ENCODE measurements at regions not wholly inside any gene's neighbourhood (a gene's known extent, or its start where the extent isn't known, plus 50 kb on each side); places are given as distances from the start of the nearest gene placed in this dataset.
"Not testable (repeated sequence)": the region's sequence is repeated elsewhere in the genome, so short reads cannot be mapped to it uniquely, and the experiment has no call there.

DNA sequence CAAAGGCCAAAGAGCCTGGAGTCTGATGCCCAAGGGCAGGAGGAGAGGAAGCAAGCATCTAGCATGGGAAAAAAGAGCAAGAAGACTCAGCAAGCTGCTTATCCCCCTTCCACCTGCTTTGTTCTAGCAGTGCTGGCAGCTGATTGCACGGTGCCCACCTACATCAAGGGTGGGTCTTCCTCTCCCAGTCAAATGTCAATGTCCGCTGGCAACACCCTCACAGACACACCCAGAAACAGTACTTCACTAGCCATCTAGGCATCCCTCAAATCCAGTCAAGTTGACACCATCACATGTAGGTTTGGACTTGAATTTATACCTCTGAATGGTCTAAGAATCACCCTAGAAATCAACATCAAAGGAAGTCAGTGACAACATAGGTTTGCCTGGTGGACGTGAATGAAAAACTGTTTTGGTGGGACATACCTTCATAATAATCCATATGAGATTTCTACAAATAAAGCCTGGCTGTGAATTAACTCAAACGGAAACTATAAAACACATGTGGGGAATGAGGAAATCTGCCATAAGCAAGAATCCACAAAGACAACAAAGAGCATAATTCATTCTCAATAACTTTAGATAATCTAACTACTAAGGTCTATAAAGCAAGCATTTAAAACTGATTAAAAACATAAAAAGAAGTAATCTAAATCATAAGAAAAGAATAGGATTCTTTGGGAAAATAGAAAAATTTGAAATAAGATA lies 185.8 kb upstream of the JADE1 start:
- no peak overlapping the region for H3K4me3 ChIP-seq (ENCODE audit: low read depth, low read length)
- DNase-seq (ENCODE audit: low read depth): no peak
- TF ChIP-seq CTCF (IDR thresholded peaks at IDR 0.05; ENCODE audit: control insufficient read depth, extremely low read depth, insufficient read depth): no peak

DNA sequence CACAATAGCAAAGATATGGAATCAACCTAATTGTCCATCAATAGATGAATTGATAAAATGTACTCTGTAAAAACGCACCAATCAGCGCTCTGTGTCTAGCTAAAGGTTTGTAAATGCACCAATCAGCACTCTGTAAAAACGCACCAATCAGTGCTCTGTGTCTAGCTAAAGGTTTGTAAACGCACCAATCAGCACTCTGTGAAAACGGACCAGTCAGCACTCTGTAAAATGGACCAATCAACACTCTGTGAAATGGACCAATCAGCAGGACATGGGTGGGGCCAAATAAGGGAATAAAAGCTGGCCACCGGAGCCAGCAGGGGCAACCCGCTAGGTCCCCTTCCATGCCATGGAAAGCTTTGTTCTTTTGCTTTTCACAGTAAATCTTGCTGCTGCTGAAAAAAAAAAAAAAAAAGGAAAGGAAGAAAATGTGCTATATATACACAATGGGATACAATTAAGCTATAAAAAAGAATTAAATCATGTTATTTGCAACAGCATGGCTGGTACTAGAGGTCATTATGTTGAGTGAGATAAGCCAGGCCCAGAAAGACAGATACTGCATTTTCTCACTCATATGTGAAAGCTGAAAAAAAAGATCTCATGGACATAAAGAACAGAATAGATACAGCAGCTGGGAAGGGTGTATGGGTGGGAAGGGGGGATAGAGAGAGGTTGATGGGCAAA lies 189.1 kb upstream of the JADE1 start:
- not testable (repeated sequence) for H3K4me3 ChIP-seq (ENCODE audit: low read depth, low read length); DNase-seq (ENCODE audit: low read depth)

- no peak for DNase-seq (ENCODE audit: low read depth)
- no peak for TF ChIP-seq CTCF (IDR thresholded peaks at IDR 0.05; ENCODE audit: control insufficient read depth, extremely low read depth, insufficient read depth)
- H3K4me3 ChIP-seq (ENCODE audit: low read depth, low read length): no peak overlapping the region
These were observed 194.3 kb upstream of the JADE1 start for GRCh38 chr4:128615197-128615596.

DNA sequence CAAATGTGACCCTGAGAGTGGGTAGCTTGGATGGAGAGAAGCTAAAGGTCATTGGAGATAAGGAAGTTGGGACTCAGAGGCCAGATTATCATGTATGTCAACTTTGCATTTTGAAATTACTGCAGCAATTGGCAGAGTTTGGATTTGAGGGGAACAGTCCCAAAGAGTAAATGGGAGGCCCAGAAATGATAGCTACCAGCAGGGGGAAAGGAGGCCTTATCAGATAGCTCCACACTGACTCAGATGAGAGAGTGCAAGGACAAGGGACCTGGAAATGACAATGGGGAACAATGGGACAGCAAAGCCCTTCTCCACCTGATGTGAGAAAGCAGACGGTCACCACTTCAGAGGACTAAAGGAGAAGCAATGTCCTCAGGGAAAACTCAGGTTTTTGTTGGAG lies 201.5 kb upstream of the JADE1 start:
- no peak overlapping the region for H3K4me3 ChIP-seq (ENCODE audit: low read depth, low read length)
- TF ChIP-seq CTCF (IDR thresholded peaks at IDR 0.05; ENCODE audit: control insufficient read depth, extremely low read depth, insufficient read depth): no peak
- DNase-seq (ENCODE audit: low read depth): no peak

GRCh38 chr4:128606173-128606572 lies 203.3 kb upstream of the JADE1 start:
- no peak for TF ChIP-seq CTCF (IDR thresholded peaks at IDR 0.05; ENCODE audit: control insufficient read depth, extremely low read depth, insufficient read depth)
- DNase-seq (ENCODE audit: low read depth): no peak
- no peak overlapping the region for H3K4me3 ChIP-seq (ENCODE audit: low read depth, low read length)

- no peak for DNase-seq (ENCODE audit: low read depth)
- TF ChIP-seq CTCF (IDR thresholded peaks at IDR 0.05; ENCODE audit: control insufficient read depth, extremely low read depth, insufficient read depth): no peak
- H3K4me3 ChIP-seq (ENCODE audit: low read depth, low read length): no peak overlapping the region
These were observed 204.7 kb upstream of the JADE1 start for GRCh38 chr4:128604840-128605239.

DNA sequence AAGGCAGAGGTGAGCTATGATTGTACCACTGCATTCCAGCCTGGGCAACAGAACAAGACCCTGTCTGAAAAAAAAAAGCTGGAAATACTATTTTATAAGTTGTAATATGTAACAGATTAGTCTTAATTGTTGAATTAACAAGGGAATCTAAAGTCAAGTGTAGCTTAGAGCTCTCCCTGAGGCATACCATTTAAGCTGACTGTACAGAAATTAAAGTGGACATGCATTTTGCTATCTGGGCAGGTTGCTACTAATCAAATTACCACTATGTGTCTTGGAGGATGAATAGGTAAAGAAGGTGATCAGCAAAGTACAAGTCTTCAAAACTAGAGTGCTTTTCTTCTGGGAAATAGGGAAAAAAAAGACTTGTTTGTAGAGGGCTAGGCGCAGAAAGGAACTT lies 205.3 kb upstream of the JADE1 start:
- H3K4me3 ChIP-seq (ENCODE audit: low read depth, low read length): no peak overlapping the region
- no peak for TF ChIP-seq CTCF (IDR thresholded peaks at IDR 0.05; ENCODE audit: control insufficient read depth, extremely low read depth, insufficient read depth)
- no peak for DNase-seq (ENCODE audit: low read depth)
